ENCODE measurements at regions not wholly inside any gene's neighbourhood (a gene's known extent, or its start where the extent isn't known, plus 50 kb on each side); places are given as distances from the start of the nearest gene placed in this dataset.

- DNase-seq (ENCODE audit: low spot score): no peak
- CTCF ChIA-PET: no interaction called here
- H3K27ac ChIP-seq: no peak overlapping the region
- POLR2A ChIA-PET (ENCODE audit: low non-redundant PET): no interaction called here
- TF ChIP-seq CTCF (conservative IDR thresholded peaks at IDR 0.05; ENCODE audit: low read depth): no peak
Observed at GRCh38 chr2:114061566-114062098, 171.7 kb downstream of the ACTR3 start.

GRCh38 chr2:114063346-114063745 is 173.5 kb downstream of the ACTR3 start:
- CTCF ChIA-PET: no interaction called here
- TF ChIP-seq CTCF (conservative IDR thresholded peaks at IDR 0.05; ENCODE audit: low read depth): no peak
- H3K27ac ChIP-seq: no peak overlapping the region
- no peak for DNase-seq (ENCODE audit: low spot score)
- POLR2A ChIA-PET (ENCODE audit: low non-redundant PET): no interaction called here

- H3K27ac ChIP-seq: no peak overlapping the region
- DNase-seq (ENCODE audit: low spot score): no peak
- ChIA-PET POLR2A (ENCODE audit: low non-redundant PET) (no interaction called here), CTCF (interaction anchor here (0.7 kb wide), 1 partner anchor 15 kb away, joined by 3 read pairs; no protein-coding TSS in a partner anchor)
- TF ChIP-seq CTCF (conservative IDR thresholded peaks at IDR 0.05; ENCODE audit: low read depth): no peak
Observed at GRCh38 chr2:114065731-114066130, 175.8 kb downstream of the ACTR3 start.

GRCh38 chr2:114066186-114066747 is 176.4 kb downstream of the ACTR3 start:
- TF ChIP-seq CTCF (conservative IDR thresholded peaks at IDR 0.05; ENCODE audit: low read depth): no peak
- CTCF ChIA-PET: no interaction called here
- POLR2A ChIA-PET (ENCODE audit: low non-redundant PET): no interaction called here
- DNase-seq (ENCODE audit: low spot score): no peak
- no peak overlapping the region for H3K27ac ChIP-seq

- no peak for DNase-seq (ENCODE audit: low spot score)
- no peak for TF ChIP-seq CTCF (conservative IDR thresholded peaks at IDR 0.05; ENCODE audit: low read depth)
- no peak overlapping the region for H3K27ac ChIP-seq
- POLR2A ChIA-PET (ENCODE audit: low non-redundant PET): no interaction called here
- CTCF ChIA-PET: no interaction called here
Observed at GRCh38 chr2:114068438-114068837, 178.5 kb downstream of the ACTR3 start.

- no peak for TF ChIP-seq CTCF (conservative IDR thresholded peaks at IDR 0.05; ENCODE audit: low read depth)
- DNase-seq (ENCODE audit: low spot score): no peak
- ChIA-PET POLR2A (ENCODE audit: low non-redundant PET) (no interaction called here), CTCF (interaction anchor here (0.8 kb wide), 1 partner anchor 237 kb away, joined by 3 read pairs; no protein-coding TSS in a partner anchor)
- H3K27ac ChIP-seq: no peak overlapping the region
Observed at GRCh38 chr2:114076961-114077360, 187.1 kb downstream of the ACTR3 start.

Data from RWPE1 (cell line).